Fibroblast of pulmonary artery (primary cell): ENCODE measurements at regions not wholly inside any gene's neighbourhood (a gene's known extent, or its start where the extent isn't known, plus 50 kb on each side); places are given as distances from the start of the nearest gene placed in this dataset.

Source experiments
- DNase-seq: peaks from one replicate; pipeline ENCODE4 v3.0.0-alpha.2; 2010; ENCODE audit warnings: low read depth
- H3K4me3 ChIP-seq: replicated peaks from 2 replicates; pipeline ENCODE4 v1.5.1; 2011; ENCODE audit warnings: low read depth, mild to moderate bottlenecking, control low read depth, low read length, moderate library complexity
- CTCF ChIP-seq: IDR thresholded peaks from 2 replicates; pipeline ENCODE4 v1.5.1; 2011; ENCODE audit warnings: mild to moderate bottlenecking, control low read depth, low read length, inconsistent platforms; ENCODE audit errors: missing control alignments

DNA sequence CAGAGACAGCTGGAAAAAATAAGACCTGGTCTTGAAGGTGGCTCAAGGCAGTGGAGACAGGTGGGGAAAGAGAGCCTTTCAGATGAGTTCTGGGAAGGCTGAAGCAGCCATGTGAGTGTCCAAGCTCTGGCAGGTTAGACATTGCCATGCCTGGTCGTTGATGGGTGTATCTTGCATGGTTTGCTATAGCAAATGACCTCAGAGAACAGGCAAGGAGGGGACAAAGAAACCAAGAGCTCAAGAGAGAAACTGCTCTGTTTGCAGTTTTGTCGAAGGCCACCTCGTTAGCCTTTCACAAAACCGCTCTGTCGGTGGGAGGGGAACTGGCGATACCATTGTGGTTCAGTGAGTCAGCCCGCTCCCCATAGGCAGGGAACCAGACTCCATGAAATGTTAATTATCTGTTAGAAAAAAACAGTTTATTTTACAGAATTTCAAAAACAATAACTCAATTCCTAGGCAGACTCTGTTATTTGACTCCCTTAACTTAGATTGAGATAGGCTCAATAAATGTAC, 82.8 kb upstream of the ARGLU1 start:
- no peak for DNase-seq
- H3K4me3 ChIP-seq = no peak overlapping the region
- TF ChIP-seq CTCF = no peak

DNA sequence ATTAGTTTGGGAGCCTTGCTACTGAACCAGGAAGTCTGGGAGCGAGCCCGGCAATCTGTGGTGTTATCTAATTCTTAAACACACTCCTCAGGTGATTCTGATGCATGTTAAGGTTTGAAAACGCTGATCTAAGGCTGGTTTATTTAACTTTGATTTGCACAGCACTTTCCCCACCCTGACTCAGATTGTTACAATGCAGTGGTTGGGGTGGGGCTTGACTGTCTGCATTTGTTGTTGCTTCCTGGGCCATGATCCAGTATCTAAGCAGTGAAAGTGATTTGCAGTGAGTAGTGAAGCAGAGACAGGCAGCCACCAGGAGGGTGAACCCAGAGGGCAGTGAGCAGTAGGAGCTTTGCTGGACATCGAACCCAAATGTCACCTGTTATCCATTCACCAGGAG, 81.6 kb upstream of the ARGLU1 start:
- TF ChIP-seq CTCF = no peak
- H3K4me3 ChIP-seq = no peak overlapping the region
- DNase-seq = peak; percentile 29

- no peak for TF ChIP-seq CTCF
- no peak overlapping the region for H3K4me3 ChIP-seq
- DNase-seq = no peak
Measured at GRCh38 chr13:106640515-106640914, 72.6 kb upstream of the ARGLU1 start.

DNA sequence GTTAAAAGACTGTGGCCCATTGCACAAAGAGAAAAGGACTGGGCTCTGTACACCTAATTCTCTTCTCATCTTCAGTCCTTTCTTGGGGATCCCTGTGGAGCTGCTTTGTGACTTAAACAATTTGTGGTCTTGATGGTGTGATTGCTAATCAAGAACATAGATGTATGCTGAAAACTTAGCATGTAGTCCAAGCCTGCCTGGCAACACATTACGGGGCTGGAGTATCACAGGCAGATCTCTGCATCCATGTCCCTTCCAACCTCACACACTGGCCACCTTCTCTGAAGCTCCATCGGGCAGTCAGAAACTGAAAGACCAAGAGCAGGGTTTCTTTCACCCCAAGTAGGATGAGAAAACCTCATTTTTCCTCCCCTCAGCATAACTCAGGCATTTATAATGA, 69.6 kb upstream of the ARGLU1 start:
- DNase-seq = no peak
- no peak for TF ChIP-seq CTCF
- H3K4me3 ChIP-seq = no peak overlapping the region

DNA sequence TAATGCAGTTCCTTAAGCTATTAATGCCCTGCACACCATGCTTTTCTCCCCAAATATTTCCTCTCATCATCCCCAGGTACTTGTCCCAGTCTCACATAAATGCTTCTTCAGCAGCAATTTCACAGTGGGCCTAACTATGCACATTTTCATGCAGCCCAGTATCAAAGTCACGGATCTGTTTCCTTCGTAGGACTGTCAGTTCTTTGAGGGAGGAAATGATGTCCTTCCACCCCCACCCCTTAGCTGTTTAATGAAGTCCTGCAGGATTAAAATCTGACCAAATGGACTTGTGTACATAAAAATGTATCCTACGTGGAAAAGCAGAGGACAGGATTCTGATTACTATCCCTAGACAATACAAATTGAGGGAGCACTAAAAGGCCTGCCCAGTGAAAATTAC, 68.6 kb upstream of the ARGLU1 start:
- TF ChIP-seq CTCF = no peak
- H3K4me3 ChIP-seq = no peak overlapping the region
- no peak for DNase-seq

GRCh38 chr13:106635616-106636015, 67.7 kb upstream of the ARGLU1 start:
- no peak for TF ChIP-seq CTCF
- H3K4me3 ChIP-seq = no peak overlapping the region
- DNase-seq = no peak

DNA sequence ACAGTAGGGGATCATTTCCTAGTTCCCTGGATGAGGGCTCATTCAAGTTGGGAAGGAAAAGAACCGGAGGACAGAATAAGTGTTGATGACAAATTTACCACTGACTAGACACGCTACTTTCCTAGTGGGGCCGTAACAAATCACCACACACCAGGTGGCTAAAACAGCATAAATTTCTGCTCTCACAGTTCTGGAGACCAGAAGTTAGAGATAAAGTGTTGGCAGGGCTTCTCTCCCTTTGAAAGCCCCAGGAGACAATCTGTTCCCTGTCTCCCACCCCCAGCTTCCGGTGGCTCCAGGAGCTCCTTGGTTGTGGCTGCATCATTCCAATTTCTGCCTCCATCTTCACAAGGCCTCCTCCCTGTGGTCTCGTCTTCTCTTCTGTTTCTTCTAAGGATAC, 65.4 kb upstream of the ARGLU1 start:
- DNase-seq = no peak

More for the DNA sequence above, 65.4 kb upstream of the ARGLU1 start:
- TF ChIP-seq CTCF = no peak
- no peak overlapping the region for H3K4me3 ChIP-seq
